ACHN (cell line): ENCODE measurements at regions not wholly inside any gene's neighbourhood (a gene's known extent, or its start where the extent isn't known, plus 50 kb on each side); places are given as distances from the start of the nearest gene placed in this dataset.

Experiments used
- DNase-seq: peaks from one replicate; pipeline ENCODE4 v3.0.0-alpha.2; 2015
- in situ Hi-C: cut with HindIII; loops from 2 replicates; pipeline ENCODE4 v1.10.0; 2017; ENCODE audit warnings: low sequenced_read_pairs, low pct_ligation_motif_present, low pct_unique_long_range_greater_than_20kb

GRCh38 chr2:81894451-81894990 lies 1590.0 kb upstream of the LRRTM1 start:
- in situ Hi-C loops, result no loop called here
- DNase-seq, result peak; percentile 31

- in situ Hi-C loops, result no loop called here
These were observed 1572.1 kb upstream of the LRRTM1 start for GRCh38 chr2:81876624-81877023.

GRCh38 chr2:81872006-81872405 lies 1567.5 kb upstream of the LRRTM1 start:
- in situ Hi-C loops, result no loop called here
- DNase-seq, result no peak

More at GRCh38 chr2:81876624-81877023, 1572.1 kb upstream of the LRRTM1 start:
- DNase-seq, result no peak

DNA sequence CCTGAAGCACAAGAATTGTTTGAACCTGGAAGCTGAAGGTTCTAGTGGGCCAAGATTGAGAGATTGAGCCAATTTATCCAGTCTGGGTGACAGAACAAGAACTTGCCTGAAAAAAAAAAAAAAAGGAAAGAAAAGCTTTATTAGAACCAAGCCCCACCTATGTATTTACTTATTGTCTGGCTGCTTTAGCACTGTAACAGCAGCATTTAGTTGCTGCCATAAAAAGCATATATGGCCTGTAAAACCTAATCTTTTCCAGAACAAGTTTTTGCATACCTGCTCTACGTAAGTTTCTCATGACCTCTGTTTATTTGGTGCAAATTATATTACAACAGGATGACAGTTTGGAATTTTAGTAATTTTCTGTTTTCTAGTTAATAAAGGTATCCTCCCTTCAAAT lies 1565.6 kb upstream of the LRRTM1 start:
- no peak for DNase-seq
- in situ Hi-C loops, result no loop called here

- DNase-seq, result no peak
- in situ Hi-C loops, result no loop called here
These were observed 1554.4 kb upstream of the LRRTM1 start for GRCh38 chr2:81858998-81859397.

DNA sequence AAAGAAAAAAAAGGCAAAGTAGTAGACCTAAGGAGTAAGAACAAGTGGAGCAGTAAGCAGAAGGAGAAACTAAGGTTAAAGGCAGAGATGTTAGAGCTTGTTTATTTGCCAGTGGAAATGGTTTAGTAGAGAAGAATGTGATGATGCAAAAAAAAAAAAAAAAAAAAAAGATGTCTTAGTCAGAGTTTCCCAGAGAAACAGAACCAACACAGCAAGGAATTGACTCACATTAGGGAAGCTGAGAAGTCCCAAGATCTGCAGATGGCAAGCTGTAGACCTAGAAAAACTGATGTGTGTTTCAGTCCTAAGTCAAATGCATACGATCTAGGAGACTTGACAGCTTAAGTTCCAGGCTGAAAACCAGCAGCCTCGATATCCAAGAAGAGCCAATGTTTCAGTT lies 1548.8 kb upstream of the LRRTM1 start:
- no peak for DNase-seq
- in situ Hi-C loops, result no loop called here

GRCh38 chr2:81852651-81853050 lies 1548.1 kb upstream of the LRRTM1 start:
- in situ Hi-C loops, result no loop called here
- DNase-seq, result no peak

GRCh38 chr2:81839780-81840179 lies 1535.2 kb upstream of the LRRTM1 start:
- in situ Hi-C loops, result no loop called here
- no peak for DNase-seq

DNA sequence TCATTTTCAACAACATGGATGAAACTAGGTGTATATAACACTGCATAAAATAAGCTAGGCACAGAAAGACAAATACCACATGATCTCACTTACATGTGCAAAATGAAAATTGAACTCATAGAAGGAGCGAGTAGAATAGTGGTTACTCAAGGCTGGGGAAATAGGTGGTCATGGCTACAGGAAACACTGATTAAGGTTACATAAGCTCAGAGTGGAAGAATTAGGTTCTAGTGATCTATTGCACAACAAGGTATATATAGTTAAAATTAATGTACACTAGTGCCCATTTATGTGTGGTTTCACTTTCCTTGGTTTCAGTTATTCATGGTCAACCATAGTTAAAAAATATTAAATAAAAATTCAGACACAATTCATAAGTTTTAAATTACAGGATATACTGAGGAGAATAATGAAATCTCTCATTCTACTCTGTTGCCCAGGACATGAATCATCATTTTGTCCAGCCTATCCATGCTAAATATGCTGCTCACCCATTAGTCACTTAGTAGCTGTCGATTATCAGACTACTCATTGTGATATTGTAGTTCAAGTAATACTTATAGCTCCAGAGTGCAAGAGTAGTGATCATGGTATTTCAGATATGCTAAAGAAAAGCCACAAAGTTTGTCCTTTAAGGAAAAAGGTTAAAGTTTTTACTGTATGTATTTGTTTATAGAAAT lies 1530.9 kb upstream of the LRRTM1 start:
- in situ Hi-C loops, result no loop called here

GRCh38 chr2:81786811-81787210 lies 1482.3 kb upstream of the LRRTM1 start:
- DNase-seq, result no peak
- in situ Hi-C loops, result no loop called here

More for the DNA sequence above, 1530.9 kb upstream of the LRRTM1 start:
- DNase-seq, result peak; percentile 15

- in situ Hi-C loops, result no loop called here
- DNase-seq, result peak; percentile 51
These were observed 1462.8 kb upstream of the LRRTM1 start for GRCh38 chr2:81767187-81767912.

- in situ Hi-C loops, result no loop called here
- no peak for DNase-seq
These were observed 1443.0 kb upstream of the LRRTM1 start for GRCh38 chr2:81747481-81748070.

DNA sequence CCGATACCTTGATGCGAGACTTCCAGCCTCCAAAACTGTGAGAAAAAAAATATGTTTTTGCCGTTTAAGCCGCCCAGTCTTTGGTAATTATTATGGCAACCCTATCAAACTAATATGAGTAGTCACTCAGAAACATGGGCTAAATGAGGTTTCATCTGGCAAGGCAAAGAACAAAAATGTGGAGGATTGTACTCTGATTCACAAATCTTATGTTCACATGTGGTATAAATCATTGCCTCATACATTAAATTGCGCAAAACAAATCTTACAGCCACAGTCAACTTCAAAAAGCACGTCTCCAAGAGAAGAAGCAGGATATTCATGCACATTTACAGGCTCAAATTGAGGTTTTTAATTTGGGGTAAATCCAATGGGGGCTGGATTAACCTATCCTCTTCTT lies 1435.4 kb upstream of the LRRTM1 start:
- in situ Hi-C loops, result no loop called here
- DNase-seq, result no peak

GRCh38 chr2:81734981-81735380 lies 1430.4 kb upstream of the LRRTM1 start:
- DNase-seq, result no peak
- in situ Hi-C loops, result no loop called here

- DNase-seq, result no peak
- in situ Hi-C loops, result no loop called here
These were observed 1410.3 kb upstream of the LRRTM1 start for GRCh38 chr2:81714817-81715216.

GRCh38 chr2:81706856-81707255 lies 1402.3 kb upstream of the LRRTM1 start:
- no peak for DNase-seq
- in situ Hi-C loops, result no loop called here

DNA sequence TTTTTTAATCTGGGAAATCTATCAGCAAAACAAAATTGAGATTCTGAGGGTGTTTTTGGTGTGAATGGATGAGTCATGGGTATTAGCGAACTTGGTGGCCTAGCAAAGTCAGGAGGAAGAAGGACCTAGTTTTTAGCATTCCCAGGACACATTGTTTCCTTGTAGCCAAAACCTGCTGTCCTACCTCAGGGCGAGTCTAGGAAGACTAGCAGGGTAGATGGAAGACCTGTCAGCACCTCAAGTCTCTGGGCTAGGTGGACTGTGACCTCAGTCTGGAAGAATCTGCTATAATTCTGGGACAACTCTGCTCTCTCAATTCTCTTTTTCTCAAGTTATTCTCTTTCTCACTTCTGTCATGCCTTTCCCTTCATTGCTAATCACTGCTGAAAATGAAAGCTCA lies 1399.3 kb upstream of the LRRTM1 start:
- in situ Hi-C loops, result no loop called here
- no peak for DNase-seq

DNA sequence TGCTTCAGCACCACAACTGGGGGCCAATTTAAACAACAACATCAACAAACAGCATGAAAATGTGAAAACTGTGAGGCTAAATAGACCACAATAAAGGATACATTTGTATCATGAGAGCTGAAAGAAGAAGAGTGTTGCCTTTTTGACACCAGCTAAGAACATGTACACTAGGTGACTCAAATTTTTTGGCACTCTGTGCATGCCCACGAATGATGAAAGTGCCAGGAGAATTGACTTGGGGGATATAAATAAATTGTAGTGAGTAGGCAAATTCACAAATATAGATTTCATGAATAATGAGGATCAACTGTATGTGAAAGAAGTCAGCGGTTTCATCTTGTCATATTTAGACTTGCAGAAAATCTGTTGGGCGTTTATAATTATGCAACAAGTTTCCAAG lies 1388.0 kb upstream of the LRRTM1 start:
- in situ Hi-C loops, result no loop called here
- no peak for DNase-seq

DNA sequence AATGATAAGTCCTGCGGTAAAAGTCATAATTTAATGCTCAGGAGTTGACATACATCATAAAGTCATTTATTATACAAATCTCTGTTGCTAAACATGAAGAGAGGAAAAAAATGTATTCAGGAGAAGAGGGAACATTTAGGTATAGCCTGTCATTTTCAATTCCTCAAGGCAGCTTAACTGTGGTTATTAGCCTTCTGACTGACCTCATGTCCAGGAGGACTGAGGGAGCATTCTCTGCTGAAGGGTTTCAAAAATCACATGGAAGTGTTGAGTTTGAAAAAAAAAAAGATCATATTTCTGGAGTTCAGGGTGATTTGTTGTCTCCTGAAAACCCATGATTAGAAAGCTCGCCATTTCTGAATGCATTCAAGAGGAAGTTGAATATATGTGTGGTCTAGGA lies 1371.1 kb upstream of the LRRTM1 start:
- no peak for DNase-seq
- in situ Hi-C loops, result no loop called here

GRCh38 chr2:81672923-81673322 lies 1368.4 kb upstream of the LRRTM1 start:
- in situ Hi-C loops, result no loop called here
- no peak for DNase-seq
